GM12891 (cell line): ENCODE measurements at regions not wholly inside any gene's neighbourhood (a gene's known extent, or its start where the extent isn't known, plus 50 kb on each side); places are given as distances from the start of the nearest gene placed in this dataset.

Experiments
- POLR2A ChIP-seq: IDR thresholded peaks from 2 replicates; pipeline ENCODE4 v1.6.1; 2011; ENCODE audit warnings: low read depth, low read length, control low read depth
- POU2F2 ChIP-seq: IDR thresholded peaks from 2 replicates; pipeline ENCODE4 v1.6.1; 2011; ENCODE audit warnings: low read depth, mild to moderate bottlenecking, control low read depth, low read length, moderate library complexity
- SPI1 ChIP-seq: IDR thresholded peaks from 2 replicates; pipeline ENCODE4 v1.6.1; 2011; ENCODE audit warnings: low read depth, low read length, control low read depth

- no peak for TF ChIP-seq POLR2A
- TF ChIP-seq POU2F2: peak; percentile 95
- peak; percentile 97 for TF ChIP-seq SPI1
Observed at GRCh38 chr13:40207001-40207478, 459.4 kb downstream of the FOXO1 start.
